ENCODE measurements at regions not wholly inside any gene's neighbourhood (a gene's known extent, or its start where the extent isn't known, plus 50 kb on each side); places are given as distances from the start of the nearest gene placed in this dataset.
"Not testable (repeated sequence)": the region's sequence is repeated elsewhere in the genome, so short reads cannot be mapped to it uniquely, and the experiment has no call there.

DNA sequence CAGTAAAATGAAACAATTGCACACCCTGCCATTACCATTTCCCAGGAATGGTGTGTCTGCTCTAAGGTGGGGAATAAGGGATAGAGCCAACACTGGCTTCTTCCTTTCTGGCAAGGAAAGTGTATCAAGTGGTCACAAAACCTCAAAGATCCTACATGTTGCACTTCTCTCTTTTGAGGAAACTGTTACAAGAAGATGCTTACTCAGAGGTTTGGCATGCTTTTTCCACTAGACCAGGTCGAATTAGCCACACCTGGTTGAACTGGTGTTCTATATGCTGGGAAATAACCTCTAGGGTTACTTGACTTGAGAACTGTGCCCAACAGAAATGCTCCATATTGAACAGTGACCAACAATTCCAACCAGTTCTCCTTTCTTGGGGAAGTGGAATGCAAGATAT is 102.9 kb downstream of the LRRN1 start:
- DNase-seq = no peak

DNA sequence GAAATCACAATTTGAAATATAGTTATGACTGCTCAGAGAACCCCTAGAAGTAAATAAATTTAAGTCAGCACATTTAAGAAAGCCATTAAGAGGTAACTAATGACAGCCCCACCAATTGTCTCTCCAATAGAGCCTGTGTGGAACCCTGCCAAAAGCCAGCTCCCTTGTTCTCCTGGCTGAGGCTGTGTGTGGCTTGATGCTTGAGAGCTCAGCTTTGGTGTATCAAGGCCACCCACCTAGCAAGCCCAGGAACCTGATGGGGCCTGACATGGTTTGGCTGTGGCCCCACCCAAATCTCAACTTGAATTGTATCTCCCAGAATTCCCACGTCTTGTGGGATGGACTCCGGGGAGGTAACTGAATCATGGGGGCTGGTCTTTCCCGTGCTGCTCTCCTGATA is 106.9 kb downstream of the LRRN1 start:
- DNase-seq = peak; percentile 5

GRCh38 chr3:3907023-3907422 is 107.8 kb downstream of the LRRN1 start:
- DNase-seq = no peak

DNA sequence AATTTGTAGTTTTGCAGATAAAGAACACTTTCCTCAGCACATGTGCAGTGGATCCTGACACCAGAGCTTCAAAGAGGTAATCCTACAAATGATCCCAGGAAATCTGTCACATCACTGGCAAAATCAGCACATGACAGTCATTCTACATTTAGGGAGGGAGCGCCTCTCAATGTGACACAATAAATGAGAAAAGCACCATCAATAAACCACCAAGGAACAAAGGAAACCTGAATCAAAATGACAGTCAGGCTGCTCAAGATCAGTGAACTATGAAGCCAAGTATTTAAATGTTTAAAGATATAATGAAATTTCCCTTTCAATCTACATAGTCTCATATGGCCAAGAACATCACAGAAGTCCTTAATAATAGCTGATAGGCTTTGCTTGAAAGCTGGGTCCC is 119.5 kb downstream of the LRRN1 start:
- DNase-seq = no peak

DNA sequence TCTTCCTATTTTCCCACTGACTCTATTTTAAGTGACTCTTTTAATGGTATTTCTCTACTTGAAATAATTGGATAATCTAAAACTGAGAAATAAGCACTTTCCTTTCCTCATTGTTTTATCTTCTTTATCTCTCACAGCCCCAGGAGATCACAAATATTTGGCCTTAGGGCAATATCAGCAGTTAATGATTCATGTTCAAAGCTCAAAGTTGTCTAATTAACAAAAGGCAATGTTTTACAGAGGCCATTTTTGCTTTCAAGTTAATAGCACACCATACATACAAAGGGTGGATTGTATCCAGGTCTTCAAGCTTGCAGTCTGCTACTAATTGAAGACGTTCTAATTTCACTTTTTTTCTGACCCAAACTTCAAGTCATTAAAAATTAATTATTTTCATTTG is 120.1 kb downstream of the LRRN1 start:
- no peak for DNase-seq

DNA sequence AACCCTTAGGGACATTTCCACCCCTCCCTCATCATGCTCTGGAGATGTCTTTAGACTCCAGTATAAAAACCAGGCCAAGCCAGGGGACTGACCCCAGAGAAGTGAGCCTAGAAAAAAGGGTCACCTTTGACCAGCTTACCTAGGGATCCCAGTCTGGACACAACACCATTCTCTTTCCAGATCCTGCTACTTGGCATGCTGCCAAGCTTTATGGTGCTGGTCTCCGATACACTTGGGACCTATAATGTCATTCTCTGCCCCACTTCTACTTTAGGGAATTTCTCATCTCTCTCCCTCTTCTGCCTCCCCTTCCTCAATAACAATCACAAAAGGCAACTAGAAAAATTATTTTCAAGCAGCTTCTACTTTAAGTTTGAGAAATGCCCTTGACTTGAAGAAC is 124.4 kb downstream of the LRRN1 start:
- DNase-seq = no peak

GRCh38 chr3:3927198-3927597 is 128.0 kb downstream of the LRRN1 start:
- no peak for DNase-seq

- no peak for DNase-seq
Observed at GRCh38 chr3:3927965-3928364, 128.7 kb downstream of the LRRN1 start.

GRCh38 chr3:3941380-3941779 is 142.1 kb downstream of the LRRN1 start:
- not testable (repeated sequence) for DNase-seq

- DNase-seq = no peak
Observed at GRCh38 chr3:3951071-3951470, 151.8 kb downstream of the LRRN1 start.

- DNase-seq = no peak
Observed at GRCh38 chr3:3951501-3951900, 152.3 kb downstream of the LRRN1 start.

DNA sequence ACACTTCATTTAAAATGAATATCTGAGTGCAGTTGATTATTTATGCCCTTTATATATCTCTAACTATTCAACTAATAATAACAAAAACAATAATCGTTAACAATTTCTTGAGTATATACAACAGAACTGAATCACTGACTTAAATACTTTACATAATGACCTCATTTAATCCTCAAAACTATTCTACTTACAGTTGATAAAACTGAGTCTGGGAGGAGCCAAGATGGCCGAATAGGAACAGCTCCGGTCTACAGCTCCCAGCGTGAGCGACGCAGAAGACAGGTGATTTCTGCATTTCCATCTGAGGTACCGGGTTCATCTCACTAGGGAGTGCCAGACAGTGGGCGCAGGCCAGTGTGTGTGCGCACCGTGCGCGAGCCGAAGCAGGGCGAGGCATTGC is 163.6 kb downstream of the LRRN1 start:
- DNase-seq = peak; percentile 1

- DNase-seq = no peak
Observed at GRCh38 chr3:3984053-3984452, 184.8 kb downstream of the LRRN1 start.

- no peak for DNase-seq
Observed at GRCh38 chr3:3991598-3991997, 192.4 kb downstream of the LRRN1 start.

- no peak for DNase-seq
Observed at GRCh38 chr3:3992312-3992874, 193.2 kb downstream of the LRRN1 start.

DNA sequence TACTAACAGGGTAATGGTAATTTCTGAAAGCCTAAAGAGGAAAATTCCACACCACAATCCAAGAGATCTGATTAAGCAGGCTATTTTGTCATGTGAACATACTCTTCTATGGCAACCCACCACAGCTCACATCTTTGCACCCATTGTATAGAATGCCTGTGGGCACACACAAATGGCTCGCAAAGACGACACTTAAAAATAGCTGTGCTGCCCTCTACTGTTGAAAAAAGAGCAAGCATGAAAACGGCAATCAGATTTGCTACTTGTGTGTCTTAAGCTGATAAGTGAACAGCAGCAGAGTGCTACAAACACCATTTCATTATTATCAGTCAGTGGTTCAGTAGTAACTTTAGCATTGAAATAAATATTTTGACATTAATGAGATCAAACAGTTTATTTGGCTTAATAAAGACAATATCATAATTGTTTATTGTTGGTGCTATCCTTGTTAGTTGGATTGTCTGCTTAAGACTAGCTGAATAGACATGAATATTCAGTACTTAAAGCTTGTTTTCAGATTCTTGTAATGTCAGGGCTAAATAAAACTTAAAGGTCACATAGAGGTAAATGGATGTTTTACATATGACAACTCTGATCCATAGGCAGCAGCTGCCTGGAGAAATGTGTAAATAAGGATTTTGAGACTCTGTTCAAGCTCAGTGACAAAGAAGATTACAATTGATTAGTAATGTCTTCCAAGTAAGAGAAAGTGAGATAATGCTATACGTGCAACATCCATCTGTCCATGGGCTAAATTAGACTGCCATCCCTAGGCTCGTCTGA is 199.1 kb downstream of the LRRN1 start:
- no peak for DNase-seq

DNA sequence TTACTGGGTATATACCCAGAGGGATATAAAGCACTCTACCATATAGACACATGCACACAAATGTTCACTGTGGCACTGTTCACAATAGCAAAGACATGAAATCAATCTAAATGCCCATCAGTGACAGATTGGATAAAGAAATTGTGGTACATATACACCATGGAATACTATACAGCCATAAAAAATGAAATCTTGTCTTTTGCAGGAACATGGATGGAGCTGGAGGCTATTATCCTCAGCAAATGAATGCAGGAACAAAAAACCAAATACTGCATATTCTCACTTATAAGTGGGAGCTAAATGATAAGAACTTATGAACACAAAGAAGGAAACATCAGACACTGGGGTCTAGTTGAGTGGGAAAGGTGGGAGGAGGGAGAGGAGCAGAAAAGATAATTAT is 200.1 kb downstream of the LRRN1 start:
- DNase-seq = not testable (repeated sequence)

GRCh38 chr3:4001976-4002375 is 202.7 kb downstream of the LRRN1 start:
- DNase-seq = no peak

DNA sequence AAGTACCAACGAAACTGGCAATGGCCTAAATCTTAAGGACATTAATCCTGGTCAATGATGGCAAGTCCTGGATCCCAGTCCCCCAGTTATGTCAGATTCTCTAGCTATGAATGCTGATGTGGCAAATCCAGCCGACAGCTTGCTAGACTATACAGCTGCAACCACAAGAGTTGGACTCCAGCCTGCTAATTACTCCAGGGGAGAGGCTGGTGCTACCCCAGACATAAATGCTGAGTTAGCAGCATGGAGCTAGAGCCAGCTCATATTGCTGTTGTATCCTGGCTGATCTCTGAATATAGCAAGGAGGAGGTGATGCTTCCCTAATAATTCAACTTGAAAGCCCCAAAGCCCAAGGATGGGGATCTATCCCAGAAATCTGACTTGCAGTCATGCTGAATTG is 207.1 kb downstream of the LRRN1 start:
- no peak for DNase-seq

GRCh38 chr3:4008205-4008604 is 209.0 kb downstream of the LRRN1 start:
- no peak for DNase-seq

DNA sequence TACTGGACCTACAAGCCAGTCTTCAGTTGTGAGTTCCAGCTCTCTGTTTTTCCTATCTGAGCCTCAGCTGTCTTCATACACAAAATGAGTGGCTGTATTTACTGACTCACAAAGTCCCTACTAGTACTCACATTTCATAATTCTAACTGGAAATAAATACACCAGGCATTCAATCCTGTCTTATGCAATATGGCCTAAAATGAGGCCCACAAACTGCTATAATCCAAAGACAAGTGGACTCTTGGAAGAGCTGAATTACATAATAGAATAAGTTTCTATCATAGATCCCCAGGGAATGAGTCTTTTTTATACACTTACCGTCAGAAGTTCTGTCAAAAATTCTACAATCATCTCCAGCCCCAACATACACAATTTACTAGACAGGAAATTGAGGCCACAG is 211.9 kb downstream of the LRRN1 start:
- DNase-seq = no peak

DNA sequence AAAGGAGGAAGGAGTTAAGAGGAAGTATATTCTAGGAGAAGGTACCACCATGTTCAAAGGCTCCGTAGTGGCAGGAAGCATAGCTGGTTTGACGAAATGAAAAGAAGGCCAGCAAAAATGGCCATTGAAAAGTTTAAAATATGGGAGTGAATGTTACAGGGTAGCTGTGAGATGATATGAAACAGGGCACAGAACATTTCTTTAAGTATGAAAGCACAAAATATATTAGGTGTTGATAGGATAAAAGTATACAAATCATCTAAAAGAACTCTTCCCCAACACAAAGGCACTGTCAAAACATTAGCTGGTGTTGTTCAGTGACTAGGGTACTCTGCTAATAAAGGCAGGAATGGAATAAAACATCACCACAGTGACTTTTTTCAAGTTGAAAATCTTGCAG is 216.2 kb downstream of the LRRN1 start:
- DNase-seq = no peak

DNA sequence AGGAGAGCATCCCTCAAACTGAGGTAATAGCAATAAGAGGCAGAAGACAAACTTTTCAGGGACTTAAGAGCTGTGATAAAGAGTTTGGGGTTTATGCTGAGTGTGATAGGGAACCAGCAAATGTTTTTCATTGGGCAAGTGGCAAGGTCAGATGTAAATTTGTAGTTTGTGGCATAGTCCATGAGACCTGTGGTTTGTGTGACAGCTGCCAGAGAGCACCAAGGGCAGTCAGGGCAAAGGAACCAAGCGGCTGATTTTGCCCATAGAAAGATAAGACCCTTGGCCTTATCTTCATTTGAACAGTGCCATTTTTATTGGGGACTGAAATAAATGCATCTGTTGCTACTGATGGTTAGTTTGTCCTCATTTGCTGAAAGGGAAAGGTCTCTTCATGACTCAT is 220.3 kb downstream of the LRRN1 start:
- no peak for DNase-seq

DNA sequence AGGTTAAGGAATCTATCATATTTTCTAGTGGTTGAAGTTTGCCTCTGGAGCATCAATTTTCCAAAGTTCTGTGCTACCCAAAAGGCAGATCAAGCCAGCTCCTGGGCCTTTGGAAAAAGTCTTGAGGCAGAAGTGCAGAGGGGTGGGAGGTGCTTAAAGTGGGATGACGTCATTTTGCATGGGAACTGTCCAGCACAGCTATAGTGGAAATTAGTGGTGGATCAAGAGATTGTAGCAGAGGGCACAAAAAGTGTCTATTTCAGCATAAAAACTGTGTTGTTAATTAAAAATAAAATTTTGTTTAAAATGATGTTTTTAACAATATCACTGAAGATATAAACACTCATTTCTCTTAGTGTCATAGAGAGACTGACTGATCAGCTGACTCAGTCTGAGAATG is 221.9 kb downstream of the LRRN1 start:
- DNase-seq = no peak

GRCh38 chr3:4029135-4029534 is 229.9 kb downstream of the LRRN1 start:
- no peak for DNase-seq
